ENCODE measurements at regions not wholly inside any gene's neighbourhood (a gene's known extent, or its start where the extent isn't known, plus 50 kb on each side); places are given as distances from the start of the nearest gene placed in this dataset.
A peak's percentile ranks its signal among the peaks of the same experiment; 100 is the strongest.

DNA sequence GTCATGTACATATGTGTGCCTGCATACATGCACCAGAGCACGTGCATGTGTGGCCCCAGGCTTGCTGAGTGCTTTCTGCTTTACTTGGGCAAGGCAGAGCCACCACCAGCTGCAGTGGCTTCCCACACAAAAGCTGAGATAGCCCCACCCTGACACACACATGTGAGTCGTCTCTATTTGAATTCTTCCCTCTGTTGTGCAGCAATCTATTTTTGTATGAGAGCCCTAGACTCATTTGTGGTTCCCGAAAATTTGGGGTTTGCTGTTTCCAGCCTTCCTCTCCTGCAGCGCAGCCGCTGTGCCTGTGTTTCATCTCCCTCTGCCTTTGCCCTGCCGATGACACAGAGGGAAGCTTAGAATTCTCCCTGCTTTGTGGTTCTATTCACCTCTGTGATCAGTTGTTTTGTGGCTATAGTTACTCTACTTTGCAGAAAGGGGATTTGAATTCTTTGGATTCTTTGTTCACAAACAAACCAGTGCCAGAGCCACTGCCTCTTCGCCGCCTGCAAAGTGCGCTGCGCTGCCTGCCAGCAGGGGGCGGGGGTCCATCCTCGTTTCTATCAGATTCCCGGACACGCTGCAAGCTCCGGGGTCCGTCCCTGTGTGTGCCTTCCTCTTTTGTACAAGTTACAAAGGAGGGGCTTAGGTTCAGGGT is 95.8 kb upstream of the DAP start:
- Histone ChIP-seq H3K4me1 (peaks cover 0 to 4% (median 0%) of the 10 kb centered on the region in 4 donors), H3K9me3 (no peaks in the 10 kb centered on the region), H3K4me3 (no peak overlapping the region), H3K36me3 (no peaks in the 10 kb centered on the region), H3K27ac (no peak overlapping the region), H3K27me3 (peaks cover 0 to 11% of the 10 kb centered on the region in 2 donors)
- intact Hi-C loops (cut with DNase I; ENCODE audit: low total_unique reads), result no loop called here
- DNase-seq, result no peak
- peak; percentile 45 to 61 for TF ChIP-seq CTCF (IDR thresholded peaks at IDR 0.05)

GRCh38 chr5:10856071-10856470 is 95.0 kb upstream of the DAP start:
- no peak overlapping the region for H3K4me3 ChIP-seq
- H3K27ac ChIP-seq, result no peak overlapping the region
- H3K4me1 ChIP-seq, result peaks cover 0 to 4% (median 0%) of the 10 kb centered on the region in 4 donors
- DNase-seq, result no peak
- intact Hi-C loops (cut with DNase I; ENCODE audit: low total_unique reads), result no loop called here
- H3K36me3 ChIP-seq, result no peaks in the 10 kb centered on the region
- no peaks in the 10 kb centered on the region for H3K9me3 ChIP-seq
- TF ChIP-seq CTCF (IDR thresholded peaks at IDR 0.05), result no peak
- peaks cover 0 to 11% of the 10 kb centered on the region in 2 donors for H3K27me3 ChIP-seq

DNA sequence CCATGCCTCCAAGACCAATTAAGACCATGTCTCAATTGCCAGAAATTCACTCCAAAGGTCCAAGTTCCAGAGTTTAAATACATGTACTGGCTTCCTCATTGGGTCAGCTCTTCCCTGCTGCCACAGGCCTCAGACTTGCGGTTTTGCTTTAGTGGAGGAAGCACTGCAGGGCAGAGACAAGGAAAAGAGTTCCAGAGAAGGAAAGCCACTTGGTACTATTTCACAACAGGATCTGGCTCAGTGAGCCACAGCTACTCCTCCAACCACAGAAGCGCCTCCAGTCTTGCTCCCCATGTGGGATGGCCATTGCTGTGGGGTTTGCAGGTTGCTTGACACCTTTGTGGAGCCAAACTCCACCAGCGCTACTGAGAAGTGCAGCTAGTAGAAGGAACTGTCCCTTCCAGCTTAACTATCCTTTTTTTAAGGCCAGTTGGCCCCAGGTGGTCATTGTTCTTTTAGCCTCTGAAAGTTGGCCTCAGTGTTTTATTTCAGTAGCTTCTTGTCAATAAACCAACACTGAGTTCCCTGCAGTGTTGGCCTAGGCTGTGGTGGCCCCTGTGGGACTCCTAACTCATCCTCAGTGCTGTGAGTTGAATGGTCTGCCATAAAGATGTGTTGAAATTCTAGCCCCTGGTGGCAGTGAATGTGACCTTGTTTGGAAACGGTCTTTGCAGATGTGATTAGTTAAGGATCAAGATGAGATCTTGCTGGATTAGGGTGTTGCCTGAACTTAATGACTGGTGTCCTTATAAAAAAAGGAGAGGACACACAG is 93.7 kb upstream of the DAP start:
- Histone ChIP-seq H3K4me1 (peaks cover 0 to 4% (median 0%) of the 10 kb centered on the region in 4 donors), H3K36me3 (no peaks in the 10 kb centered on the region), H3K9me3 (no peaks in the 10 kb centered on the region), H3K27me3 (peaks cover 0 to 11% of the 10 kb centered on the region in 2 donors), H3K4me3 (no peak overlapping the region), H3K27ac (no peak overlapping the region)
- peak; percentile 57 to 71 for DNase-seq
- intact Hi-C loops (cut with DNase I; ENCODE audit: low total_unique reads), result no loop called here
- no peak for TF ChIP-seq CTCF (IDR thresholded peaks at IDR 0.05)

DNA sequence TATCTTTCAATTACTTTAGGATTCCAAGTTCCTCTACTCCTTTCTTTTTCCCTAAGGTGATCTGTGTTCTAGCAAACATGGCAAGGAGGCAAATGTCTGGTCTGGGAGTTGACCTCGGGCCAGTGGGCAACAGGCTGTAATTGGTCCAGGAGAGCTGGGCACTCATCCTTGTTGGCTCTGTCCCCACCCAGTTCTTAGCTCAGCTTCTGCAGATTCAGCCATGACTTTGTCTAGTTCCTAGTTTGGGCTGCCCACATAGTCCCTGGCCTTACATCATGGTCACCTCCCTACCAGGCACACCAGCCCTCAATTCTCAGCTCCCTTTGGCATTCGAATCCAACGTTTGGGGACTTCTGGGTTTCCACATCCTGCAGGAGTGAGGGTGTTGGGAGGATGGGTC is 92.1 kb upstream of the DAP start:
- no peaks in the 10 kb centered on the region for H3K36me3 ChIP-seq
- intact Hi-C loops (cut with DNase I; ENCODE audit: low total_unique reads), result no loop called here
- no peaks in the 10 kb centered on the region for H3K9me3 ChIP-seq
- no peak for TF ChIP-seq CTCF (IDR thresholded peaks at IDR 0.05)
- DNase-seq, result no peak
- H3K27me3 ChIP-seq, result peaks cover 0 to 9% of the 10 kb centered on the region in 2 donors
- H3K4me3 ChIP-seq, result no peak overlapping the region
- H3K4me1 ChIP-seq, result peaks cover 0 to 4% (median 0%) of the 10 kb centered on the region in 4 donors
- H3K27ac ChIP-seq, result no peak overlapping the region

GRCh38 chr5:10849278-10849677 is 88.2 kb upstream of the DAP start:
- Histone ChIP-seq H3K4me3 (no peak overlapping the region), H3K27me3 (no peaks in the 10 kb centered on the region), H3K9me3 (no peaks in the 10 kb centered on the region), H3K27ac (no peak overlapping the region), H3K36me3 (no peaks in the 10 kb centered on the region), H3K4me1 (no peaks in the 10 kb centered on the region)
- DNase-seq, result no peak
- TF ChIP-seq CTCF (IDR thresholded peaks at IDR 0.05), result no peak
- intact Hi-C loops (cut with DNase I; ENCODE audit: low total_unique reads), result no loop called here

Measured in tibial artery (tissue), 4 donors.